C4-2B (cell line): ENCODE measurements at regions not wholly inside any gene's neighbourhood (a gene's known extent, or its start where the extent isn't known, plus 50 kb on each side); places are given as distances from the start of the nearest gene placed in this dataset.
"Not testable (repeated sequence)": the region's sequence is repeated elsewhere in the genome, so short reads cannot be mapped to it uniquely, and the experiment has no call there.

Source experiments
- H3K27ac ChIP-seq: fragments of 450-650 bp; 2 replicates; pipeline ENCODE4 v1.5.1; 2017
- CTCF ChIP-seq: fragments of 450-650 bp; conservative IDR thresholded peaks from 2 replicates; pipeline ENCODE4 v1.5.1; 2017; ENCODE audit warnings: mild to moderate bottlenecking
- ZFX ChIP-seq: fragments of 450-650 bp; IDR thresholded peaks from 2 replicates; pipeline ENCODE4 v1.6.1; 2017

DNA sequence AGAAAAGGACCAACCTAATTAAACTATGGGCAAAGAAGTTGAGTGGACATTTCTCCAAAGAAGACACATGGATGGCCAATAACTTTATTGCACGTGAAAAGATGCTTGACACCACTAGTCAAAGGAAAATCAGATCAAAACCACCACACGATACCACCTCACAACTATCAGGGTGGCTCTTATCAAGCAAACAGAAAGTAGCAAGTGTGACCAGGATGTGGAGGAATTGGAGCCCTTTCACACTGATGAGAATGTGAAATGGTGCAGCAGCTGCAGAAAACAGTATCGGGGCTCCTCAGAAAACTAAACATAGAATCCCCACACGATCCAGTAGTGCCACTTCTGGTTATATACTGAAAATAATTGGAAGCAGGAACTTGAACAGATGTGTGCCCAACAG lies 72.2 kb upstream of the ALKAL2 start:
- H3K27ac ChIP-seq: no peak overlapping the region
- TF ChIP-seq CTCF (no peak), ZFX (no peak)

GRCh38 chr2:359047-359446 lies 71.2 kb upstream of the ALKAL2 start:
- H3K27ac ChIP-seq: no peak overlapping the region
- TF ChIP-seq CTCF: no peak
- TF ChIP-seq ZFX: no peak

GRCh38 chr2:357811-358210 lies 69.9 kb upstream of the ALKAL2 start:
- TF ChIP-seq ZFX (no peak), CTCF (no peak)
- H3K27ac ChIP-seq: no peak overlapping the region

- H3K27ac ChIP-seq: not testable (repeated sequence)
Observed at GRCh38 chr2:356304-356703, 68.4 kb upstream of the ALKAL2 start.

DNA sequence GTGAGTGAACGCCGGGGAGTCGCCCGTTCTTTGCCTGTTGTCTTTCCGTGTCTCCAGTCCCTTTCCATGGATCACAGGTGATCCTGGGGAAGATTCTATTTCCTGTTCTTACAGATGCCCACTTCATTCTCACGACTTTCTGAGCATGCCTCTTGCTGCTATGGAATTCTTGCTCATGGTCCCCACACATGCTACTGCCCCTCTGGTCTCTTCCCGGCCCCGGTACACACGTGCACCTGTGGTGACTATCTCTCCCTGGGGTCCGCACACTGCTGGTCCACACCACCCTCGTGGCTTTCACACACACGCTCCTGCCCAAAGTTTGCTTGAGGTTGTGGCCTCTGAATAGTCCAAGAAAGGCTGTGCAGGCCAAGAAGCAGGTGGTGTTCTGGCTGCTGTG lies 67.9 kb upstream of the ALKAL2 start:
- TF ChIP-seq ZFX (no peak), CTCF (no peak)
- H3K27ac ChIP-seq: no peak overlapping the region

DNA sequence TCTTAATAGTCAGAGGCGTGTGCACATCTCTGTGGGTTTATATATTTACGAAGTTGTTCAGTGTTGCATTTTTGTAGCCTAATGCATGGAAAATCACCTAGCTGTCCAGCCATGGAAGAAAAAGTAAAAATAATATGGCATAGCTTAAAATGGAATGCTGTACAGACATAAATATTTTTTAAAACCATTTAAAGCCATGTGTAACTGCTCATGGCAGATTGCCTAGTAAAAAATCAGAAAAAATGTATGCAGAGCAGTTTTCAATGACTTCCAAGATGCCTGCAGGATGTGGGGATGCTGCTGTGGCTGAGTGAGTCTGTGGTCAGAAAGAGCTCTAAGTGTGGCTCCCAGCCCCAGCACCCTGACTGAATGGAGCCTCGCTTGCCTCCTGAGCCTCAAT lies 64.8 kb upstream of the ALKAL2 start:
- TF ChIP-seq CTCF (no peak), ZFX (no peak)
- H3K27ac ChIP-seq: no peak overlapping the region

DNA sequence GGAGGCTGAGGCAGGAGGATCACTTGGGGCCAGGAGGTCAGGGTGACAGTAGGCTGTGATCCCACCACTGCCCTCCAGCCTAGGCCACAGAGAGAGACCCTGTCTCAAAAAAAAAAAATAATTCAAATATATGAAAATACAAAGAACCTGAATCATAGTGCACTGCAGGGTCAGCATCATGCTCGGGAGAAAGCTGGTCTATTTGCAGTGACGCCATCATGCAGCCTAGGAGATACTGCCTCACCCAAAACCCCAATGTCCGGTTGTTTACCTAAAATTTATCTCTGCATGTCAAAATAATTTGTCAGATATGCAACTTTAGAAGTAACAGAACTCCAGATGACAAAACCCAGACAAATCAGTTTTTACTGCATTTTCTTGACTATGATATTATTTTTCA lies 61.5 kb upstream of the ALKAL2 start:
- TF ChIP-seq CTCF: no peak
- TF ChIP-seq ZFX: no peak
- no peak overlapping the region for H3K27ac ChIP-seq

DNA sequence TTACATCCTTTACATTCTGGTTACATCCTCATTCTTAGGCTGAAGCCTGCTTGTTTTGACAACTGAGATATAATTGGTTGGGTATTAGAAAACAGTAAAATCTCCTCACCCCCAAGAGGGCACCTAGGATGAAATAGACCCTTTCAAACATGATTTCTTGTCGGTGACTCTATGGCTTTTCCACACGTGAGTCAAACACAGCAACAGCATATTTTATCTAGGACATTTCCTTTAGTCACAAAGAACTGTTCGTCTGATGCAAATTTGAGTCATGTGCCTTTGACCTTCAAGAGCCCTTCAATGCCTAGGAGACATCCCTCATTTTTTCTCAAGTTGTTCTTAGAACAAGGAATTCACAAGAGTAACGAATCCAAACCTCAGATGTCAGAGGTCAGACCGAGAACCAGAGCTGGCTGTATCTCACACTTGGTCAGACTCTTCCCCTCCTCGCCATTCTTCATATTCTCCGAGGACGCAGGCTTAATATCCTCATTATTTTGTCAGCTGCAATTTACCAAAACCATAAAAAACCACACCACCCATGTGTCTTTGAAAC lies 60.5 kb upstream of the ALKAL2 start:
- H3K27ac ChIP-seq: no peak overlapping the region

More for the DNA sequence above, 60.5 kb upstream of the ALKAL2 start:
- TF ChIP-seq CTCF (no peak), ZFX (no peak)
